ENCODE measurements at regions not wholly inside any gene's neighbourhood (a gene's known extent, or its start where the extent isn't known, plus 50 kb on each side); places are given as distances from the start of the nearest gene placed in this dataset.
A peak's percentile ranks its signal among the peaks of the same experiment; 100 is the strongest.

GRCh38 chr2:30310371-30310770, 79.0 kb downstream of the LBH start:
- DNase-seq: no peak

GRCh38 chr2:30310955-30311354, 79.6 kb downstream of the LBH start:
- DNase-seq: no peak

- no peak for DNase-seq
Measured at GRCh38 chr2:30311711-30312110, 80.4 kb downstream of the LBH start.

- DNase-seq: no peak
Measured at GRCh38 chr2:30312916-30313315, 81.6 kb downstream of the LBH start.

- DNase-seq: no peak
Measured at GRCh38 chr2:30314981-30315380, 83.6 kb downstream of the LBH start.

- DNase-seq: no peak
Measured at GRCh38 chr2:30315391-30316063, 84.2 kb downstream of the LBH start.

GRCh38 chr2:30316408-30316807, 85.1 kb downstream of the LBH start:
- no peak for DNase-seq

GRCh38 chr2:30318987-30319782, 87.9 kb downstream of the LBH start:
- no peak for DNase-seq

- DNase-seq: no peak
Measured at GRCh38 chr2:30321466-30321865, 90.1 kb downstream of the LBH start.

- no peak for DNase-seq
Measured at GRCh38 chr2:30323499-30323898, 92.2 kb downstream of the LBH start.

- no peak for DNase-seq
Measured at GRCh38 chr2:30324245-30324908, 93.0 kb downstream of the LBH start.

- DNase-seq: no peak
Measured at GRCh38 chr2:30325600-30326328, 94.4 kb downstream of the LBH start.

GRCh38 chr2:30326497-30326896, 95.2 kb downstream of the LBH start:
- no peak for DNase-seq

- DNase-seq: no peak
Measured at GRCh38 chr2:30331038-30331437, 99.7 kb downstream of the LBH start.

GRCh38 chr2:30331869-30332268, 100.5 kb downstream of the LBH start:
- DNase-seq: no peak

- no peak for DNase-seq
Measured at GRCh38 chr2:30332791-30333453, 101.6 kb downstream of the LBH start.

- peak; percentile 3 for DNase-seq
Measured at GRCh38 chr2:30334762-30335363, 103.5 kb downstream of the LBH start.

GRCh38 chr2:30336084-30336483, 104.8 kb downstream of the LBH start:
- DNase-seq: no peak

GRCh38 chr2:30336978-30337841, 105.9 kb downstream of the LBH start:
- no peak for DNase-seq

GRCh38 chr2:30338475-30338874, 107.1 kb downstream of the LBH start:
- DNase-seq: no peak

GRCh38 chr2:30339071-30339470, 107.7 kb downstream of the LBH start:
- DNase-seq: no peak

All from COR-L47 (cell line).